A673 (cell line): ENCODE measurements at regions not wholly inside any gene's neighbourhood (a gene's known extent, or its start where the extent isn't known, plus 50 kb on each side); places are given as distances from the start of the nearest gene placed in this dataset.

Source experiments
- CTCF ChIP-seq: fragments of 300-800, 200-600 bp; sonication (generic); conservative IDR thresholded peaks from 2 replicates; pipeline ENCODE4 v1.5.1; 2017; ENCODE audit warnings: low read depth, mild to moderate bottlenecking, antibody characterized with exemption, low read length, moderate library complexity, mixed read lengths
- EZH2 ChIP-seq: fragments of 200-600 bp; sonication (generic); IDR thresholded peaks from 2 replicates; pipeline ENCODE4 v1.6.1; 2017; ENCODE audit warnings: borderline replicate concordance, low read depth, mild to moderate bottlenecking, mixed read lengths, antibody characterized with exemption, low read length; ENCODE audit not compliant: poor library complexity, severe bottlenecking

GRCh38 chr1:47517946-47518345 lies 80.1 kb downstream of the FOXD2 start:
- no peak for TF ChIP-seq CTCF
- no peak for TF ChIP-seq EZH2
